ENCODE measurements at regions not wholly inside any gene's neighbourhood (a gene's known extent, or its start where the extent isn't known, plus 50 kb on each side); places are given as distances from the start of the nearest gene placed in this dataset.
A peak's percentile ranks its signal among the peaks of the same experiment; 100 is the strongest.

GRCh38 chr1:116262995-116263385 lies 110.1 kb upstream of the ATP1A1 start:
- Histone ChIP-seq H3K27ac (peak overlapping the region in 1 of 2 donors; percentile 44), H3K4me1 (no peaks in the 10 kb centered on the region), H3K4me3 (no peak overlapping the region), H3K36me3 (ENCODE audit: low read depth, missing control alignments) (no peaks in the 10 kb centered on the region), H3K27me3 (no peaks in the 10 kb centered on the region), H3K9me3 (no peaks in the 10 kb centered on the region)
- TF ChIP-seq CTCF (IDR thresholded peaks at IDR 0.05) (no peak), POLR2A (IDR thresholded peaks at IDR 0.05) (no peak)
- intact Hi-C loops (cut with DNase I; ENCODE audit: low total_unique reads): no loop called here
- no peak for DNase-seq
- 54 to 80% methylated on average over 1 of the region's 1 CpG for WGBS, 2 donors

- intact Hi-C loops (cut with DNase I; ENCODE audit: low total_unique reads): no loop called here
- Histone ChIP-seq H3K36me3 (ENCODE audit: low read depth, missing control alignments) (no peaks in the 10 kb centered on the region), H3K27ac (no peak overlapping the region), H3K4me3 (no peak overlapping the region), H3K27me3 (no peaks in the 10 kb centered on the region), H3K4me1 (no peaks in the 10 kb centered on the region), H3K9me3 (no peaks in the 10 kb centered on the region)
- no peak for DNase-seq
- TF ChIP-seq CTCF (IDR thresholded peaks at IDR 0.05) (no peak), POLR2A (IDR thresholded peaks at IDR 0.05) (no peak)
- WGBS, 2 donors: 96 to 98% methylated on average over 6 of the region's 6 CpGs
Measured at GRCh38 chr1:116265931-116266863, 106.8 kb upstream of the ATP1A1 start.

GRCh38 chr1:116266864-116267212 lies 106.2 kb upstream of the ATP1A1 start:
- intact Hi-C loops (cut with DNase I; ENCODE audit: low total_unique reads): no loop called here
- Histone ChIP-seq H3K4me1 (no peaks in the 10 kb centered on the region), H3K4me3 (no peak overlapping the region), H3K36me3 (ENCODE audit: low read depth, missing control alignments) (no peaks in the 10 kb centered on the region), H3K27me3 (no peaks in the 10 kb centered on the region), H3K27ac (no peak overlapping the region), H3K9me3 (no peaks in the 10 kb centered on the region)
- TF ChIP-seq CTCF (IDR thresholded peaks at IDR 0.05): no peak
- TF ChIP-seq POLR2A (IDR thresholded peaks at IDR 0.05): no peak
- no peak for DNase-seq
- 95 to 98% methylated on average over 4 of the region's 4 CpGs for WGBS, 2 donors

GRCh38 chr1:116268211-116268610 lies 104.8 kb upstream of the ATP1A1 start:
- no peaks in the 10 kb centered on the region for H3K4me1 ChIP-seq
- TF ChIP-seq POLR2A (IDR thresholded peaks at IDR 0.05) (no peak), CTCF (IDR thresholded peaks at IDR 0.05) (no peak)
- H3K27ac ChIP-seq: no peak overlapping the region
- H3K9me3 ChIP-seq: no peaks in the 10 kb centered on the region
- no peaks in the 10 kb centered on the region for H3K27me3 ChIP-seq
- intact Hi-C loops (cut with DNase I; ENCODE audit: low total_unique reads): no loop called here
- H3K4me3 ChIP-seq: no peak overlapping the region
- peak; percentile 71 for DNase-seq
- H3K36me3 ChIP-seq (ENCODE audit: low read depth, missing control alignments): no peaks in the 10 kb centered on the region
- 70 to 84% methylated on average over 2 of the region's 2 CpGs for WGBS, 2 donors

Data from testis (tissue), 2 donors.